Naive thymus-derived CD4-positive, alpha-beta T cell (primary cell): ENCODE measurements at regions not wholly inside any gene's neighbourhood (a gene's known extent, or its start where the extent isn't known, plus 50 kb on each side); places are given as distances from the start of the nearest gene placed in this dataset.
"Not testable (repeated sequence)": the region's sequence is repeated elsewhere in the genome, so short reads cannot be mapped to it uniquely, and the experiment has no call there.

Source experiments
- ATAC-seq: fragments of 150-1000 bp; cut with Tn5 transposase; 2 replicates; pipeline ENCODE4 v1.10.0; 2021; ENCODE audit warnings: mild to moderate bottlenecking, moderate library complexity
- CTCF ChIA-PET: fragments of 350-600 bp; sonication (Branson Sonifier 250); formaldehyde crosslinking; loops from one replicate; lab custom pipeline; 2021; ENCODE audit warnings: antibody characterized with exemption; lab: Charles Lee
- POLR2A ChIA-PET: fragments of 350-600 bp; sonication (Branson Sonifier 250); formaldehyde crosslinking; loops from one replicate; lab custom pipeline; 2021; ENCODE audit warnings: antibody characterized with exemption, inconsistent platforms; lab: Charles Lee
- DNase-seq, 9 donors: peaks; one replicate each; pipeline versions ENCODE4 v3.0.0 to v3.0.0-alpha.2; 2020 to 2022; ENCODE audit warnings: mixed read lengths in 1 of 9
- H3K27ac ChIP-seq: one replicate; pipeline ENCODE4 v1.7.0; 2013; ENCODE audit warnings: mild to moderate bottlenecking, low read depth, low read length, moderate library complexity
- H3K27me3 ChIP-seq, 2 donors: one replicate each; pipeline ENCODE4 v1.7.0; 2013; ENCODE audit warnings: low read length in 2 of 2, mild to moderate bottlenecking in 2 of 2, moderate library complexity in 2 of 2; ENCODE audit not compliant: control insufficient read depth in 2 of 2, insufficient read depth in 2 of 2
- H3K36me3 ChIP-seq, 3 experiments: 1 replicate in 2 of 3; 2 replicates in 1 of 3; pipeline ENCODE4 v1.7.0; 2013; ENCODE audit warnings: low read length in 3 of 3, mild to moderate bottlenecking in 3 of 3, moderate library complexity in 1 of 3; ENCODE audit not compliant: insufficient read depth in 3 of 3, control insufficient read depth in 2 of 3
- H3K4me1 ChIP-seq, 2 donors: one replicate each; pipeline ENCODE4 v1.7.0; 2013; ENCODE audit warnings: low read length in 2 of 2, mild to moderate bottlenecking in 2 of 2, moderate library complexity in 1 of 2; ENCODE audit not compliant: control insufficient read depth in 2 of 2, insufficient read depth in 2 of 2
- H3K4me3 ChIP-seq: 2 replicates; pipeline ENCODE4 v1.7.0; 2013; ENCODE audit warnings: mild to moderate bottlenecking, low read length
- H3K9me3 ChIP-seq, 3 experiments: 1 replicate in 2 of 3; 2 replicates in 1 of 3; pipeline ENCODE4 v1.7.0; 2013; ENCODE audit warnings: low read length in 3 of 3; ENCODE audit not compliant: control insufficient read depth in 2 of 3
- H3K27ac Mint-ChIP-seq, 9 donors: one replicate each; pipeline ENCODE4 v1.8.0; 2020 to 2022; ENCODE audit warnings: mixed read lengths in 9 of 9, mild to moderate bottlenecking in 8 of 9, moderate library complexity in 5 of 9, inconsistent platforms in 2 of 9
- H3K27me3 Mint-ChIP-seq, 5 donors: one replicate each; pipeline ENCODE4 v1.8.0; 2021 to 2022; ENCODE audit warnings: mixed read lengths in 5 of 5, mild to moderate bottlenecking in 1 of 5
- H3K36me3 Mint-ChIP-seq, 5 donors: one replicate each; pipeline ENCODE4 v1.8.0; 2020 to 2022; ENCODE audit warnings: mixed read lengths in 5 of 5, mild to moderate bottlenecking in 3 of 5, inconsistent platforms in 1 of 5
- H3K4me1 Mint-ChIP-seq, 7 donors: one replicate each; pipeline ENCODE4 v1.8.0; 2020 to 2022; ENCODE audit warnings: mixed read lengths in 7 of 7, mild to moderate bottlenecking in 3 of 7, inconsistent platforms in 1 of 7
- H3K4me3 Mint-ChIP-seq, 10 donors: one replicate each; pipeline ENCODE4 v1.8.0; 2020 to 2022; ENCODE audit warnings: mild to moderate bottlenecking in 10 of 10, mixed read lengths in 10 of 10, moderate library complexity in 6 of 10, inconsistent platforms in 2 of 10
- H3K9me3 Mint-ChIP-seq, 11 donors: one replicate each; pipeline ENCODE4 v1.8.0; 2020 to 2022; ENCODE audit warnings: mixed read lengths in 11 of 11, mild to moderate bottlenecking in 4 of 11, inconsistent platforms in 1 of 11, moderate library complexity in 1 of 11
- intact Hi-C, 2 donors: fragments of 100-400 bp; cut with micrococcal nuclease; formaldehyde crosslinking; loops; one replicate each; pipeline ENCODE4 v1.15.1; 2023

- no peak for DNase-seq
- ChIA-PET POLR2A (no interaction called here), CTCF (no interaction called here)
- Mint-ChIP-seq H3K27me3 (no peaks in the 10 kb centered on the region), H3K36me3 (no peaks in the 10 kb centered on the region), H3K4me1 (no peaks in the 10 kb centered on the region), H3K4me3 (no peak overlapping the region), H3K27ac (no peak overlapping the region), H3K9me3 (peaks cover 0 to 11% (median 5%) of the 10 kb centered on the region in 11 donors)
- Histone ChIP-seq H3K4me3 (no peak overlapping the region), H3K27ac (no peak overlapping the region), H3K4me1 (no peaks in the 10 kb centered on the region), H3K36me3 (no peaks in the 10 kb centered on the region), H3K9me3 (no peaks in the 10 kb centered on the region), H3K27me3 (no peaks in the 10 kb centered on the region)
- ATAC-seq, result no peak
- intact Hi-C loops, result no loop called here
These were observed 438.9 kb downstream of the NAV3 start for GRCh38 chr12:78269620-78270019.

DNA sequence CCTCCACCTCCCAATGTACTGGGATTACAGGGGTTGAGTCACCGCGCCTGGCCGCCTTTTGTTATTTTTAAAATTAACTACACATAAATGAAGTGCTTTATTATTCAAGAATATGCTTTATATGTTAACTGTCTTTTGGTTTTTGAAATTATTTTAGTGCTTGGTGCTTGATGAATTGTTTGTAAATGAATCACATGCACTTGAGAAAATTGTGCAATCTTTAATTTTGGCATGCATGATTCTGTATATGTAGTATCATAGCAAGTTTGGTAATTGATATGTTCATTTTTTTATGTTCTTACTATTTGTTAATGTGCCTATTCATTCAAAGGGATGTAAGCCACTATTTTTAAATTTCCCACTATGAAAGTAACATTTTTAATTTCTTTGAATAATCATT, 440.9 kb downstream of the NAV3 start:
- Mint-ChIP-seq H3K27me3 (no peaks in the 10 kb centered on the region), H3K4me3 (no peak overlapping the region), H3K27ac (no peak overlapping the region), H3K9me3 (peaks cover 0 to 25% (median 6%) of the 10 kb centered on the region in 11 donors), H3K36me3 (no peaks in the 10 kb centered on the region), H3K4me1 (no peaks in the 10 kb centered on the region)
- ChIA-PET POLR2A (no interaction called here), CTCF (no interaction called here)
- Histone ChIP-seq H3K9me3 (no peaks in the 10 kb centered on the region), H3K4me3 (no peak overlapping the region), H3K36me3 (no peaks in the 10 kb centered on the region), H3K27me3 (no peaks in the 10 kb centered on the region), H3K27ac (no peak overlapping the region), H3K4me1 (no peaks in the 10 kb centered on the region)
- intact Hi-C loops, result no loop called here
- DNase-seq, result no peak
- no peak for ATAC-seq

DNA sequence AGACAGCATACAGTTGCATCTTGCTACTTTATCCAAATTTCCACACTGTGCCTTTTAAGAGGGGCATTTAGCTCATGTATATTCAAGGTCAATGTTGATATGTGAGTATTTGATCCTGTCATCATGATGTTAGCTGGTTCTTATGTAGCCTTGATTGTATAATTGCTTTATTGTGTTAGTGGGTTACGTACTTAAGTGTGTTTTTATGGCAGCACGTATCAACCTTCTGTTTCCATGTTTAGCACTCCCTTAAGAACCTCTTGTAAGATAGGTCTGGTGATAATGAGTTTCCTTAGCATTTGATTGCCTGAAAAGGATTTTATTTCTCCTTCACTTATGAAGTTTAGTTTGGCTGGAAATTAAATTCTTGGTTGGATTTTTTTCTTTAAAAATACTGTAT, 445.2 kb downstream of the NAV3 start:
- Histone ChIP-seq H3K27me3 (no peaks in the 10 kb centered on the region), H3K9me3 (no peaks in the 10 kb centered on the region), H3K4me3 (no peak overlapping the region), H3K36me3 (no peaks in the 10 kb centered on the region), H3K4me1 (no peaks in the 10 kb centered on the region), H3K27ac (no peak overlapping the region)
- no peaks in the 10 kb centered on the region for H3K36me3 Mint-ChIP-seq
- H3K9me3 Mint-ChIP-seq, result peaks cover 8 to 36% (median 11%) of the 10 kb centered on the region in 11 donors
- intact Hi-C loops, result no loop called here
- no peak overlapping the region for H3K27ac Mint-ChIP-seq
- DNase-seq (no peak), ATAC-seq (no peak)
- no peak overlapping the region for H3K4me3 Mint-ChIP-seq
- H3K4me1 Mint-ChIP-seq, result no peaks in the 10 kb centered on the region
- no peaks in the 10 kb centered on the region for H3K27me3 Mint-ChIP-seq
- ChIA-PET POLR2A (no interaction called here), CTCF (no interaction called here)

- intact Hi-C loops, result no loop called here
- DNase-seq (no peak), ATAC-seq (no peak)
- Mint-ChIP-seq H3K4me3 (no peak overlapping the region), H3K27ac (no peak overlapping the region), H3K27me3 (no peaks in the 10 kb centered on the region), H3K9me3 (peaks cover 0 to 36% (median 11%) of the 10 kb centered on the region in 11 donors), H3K4me1 (no peaks in the 10 kb centered on the region), H3K36me3 (no peaks in the 10 kb centered on the region)
- Histone ChIP-seq H3K36me3 (no peaks in the 10 kb centered on the region), H3K4me3 (no peak overlapping the region), H3K4me1 (no peaks in the 10 kb centered on the region), H3K9me3 (no peaks in the 10 kb centered on the region), H3K27me3 (no peaks in the 10 kb centered on the region), H3K27ac (no peak overlapping the region)
- CTCF ChIA-PET, result no interaction called here
- POLR2A ChIA-PET, result no interaction called here
These were observed 448.1 kb downstream of the NAV3 start for GRCh38 chr12:78278706-78279190.

- no peaks in the 10 kb centered on the region for H3K9me3 ChIP-seq
- no peaks in the 10 kb centered on the region for H3K27me3 Mint-ChIP-seq
- H3K4me3 ChIP-seq, result no peak overlapping the region
- no peak overlapping the region for H3K4me3 Mint-ChIP-seq
- H3K27ac ChIP-seq, result no peak overlapping the region
- no peaks in the 10 kb centered on the region for H3K4me1 Mint-ChIP-seq
- no peak for DNase-seq
- H3K9me3 Mint-ChIP-seq, result peaks cover 0 to 36% (median 10%) of the 10 kb centered on the region in 11 donors
- H3K36me3 ChIP-seq, result no peaks in the 10 kb centered on the region
- H3K36me3 Mint-ChIP-seq, result no peaks in the 10 kb centered on the region
- ChIA-PET POLR2A (no interaction called here), CTCF (no interaction called here)
- intact Hi-C loops, result no loop called here
- no peak for ATAC-seq
- H3K4me1 ChIP-seq, result no peaks in the 10 kb centered on the region
- H3K27me3 ChIP-seq, result no peaks in the 10 kb centered on the region
- H3K27ac Mint-ChIP-seq, result no peak overlapping the region
These were observed 448.9 kb downstream of the NAV3 start for GRCh38 chr12:78279567-78279966.

GRCh38 chr12:78281102-78281501, 450.4 kb downstream of the NAV3 start:
- POLR2A ChIA-PET, H3K36me3 ChIP-seq, H3K9me3 ChIP-seq, CTCF ChIA-PET, H3K4me1 Mint-ChIP-seq, ATAC-seq, H3K27me3 Mint-ChIP-seq, intact Hi-C loops, H3K27me3 ChIP-seq, H3K4me3 Mint-ChIP-seq, H3K27ac ChIP-seq, H3K27ac Mint-ChIP-seq, DNase-seq, H3K36me3 Mint-ChIP-seq, H3K4me3 ChIP-seq, H3K4me1 ChIP-seq: not testable (repeated sequence)
- peaks cover 0 to 29% (median 8%) of the 10 kb centered on the region in 11 donors for H3K9me3 Mint-ChIP-seq

GRCh38 chr12:78284417-78284816, 453.7 kb downstream of the NAV3 start:
- Mint-ChIP-seq H3K27ac (no peak overlapping the region), H3K27me3 (no peaks in the 10 kb centered on the region)
- CTCF ChIA-PET, result no interaction called here

More at GRCh38 chr12:78284417-78284816, 453.7 kb downstream of the NAV3 start:
- ATAC-seq (no peak), DNase-seq (no peak)
- no peaks in the 10 kb centered on the region for H3K9me3 ChIP-seq
- intact Hi-C loops, result no loop called here
- no peak overlapping the region for H3K4me3 ChIP-seq
- H3K36me3 Mint-ChIP-seq, result no peaks in the 10 kb centered on the region
- peaks cover 0 to 9% (median 5%) of the 10 kb centered on the region in 11 donors for H3K9me3 Mint-ChIP-seq
- POLR2A ChIA-PET, result no interaction called here
- H3K27ac ChIP-seq, result no peak overlapping the region
- no peaks in the 10 kb centered on the region for H3K27me3 ChIP-seq
- no peaks in the 10 kb centered on the region for H3K36me3 ChIP-seq
- no peaks in the 10 kb centered on the region for H3K4me1 ChIP-seq
- H3K4me1 Mint-ChIP-seq, result no peaks in the 10 kb centered on the region
- no peak overlapping the region for H3K4me3 Mint-ChIP-seq
